ENCODE measurements at regions not wholly inside any gene's neighbourhood (a gene's known extent, or its start where the extent isn't known, plus 50 kb on each side); places are given as distances from the start of the nearest gene placed in this dataset.

- no peak for TF ChIP-seq CTCF (IDR thresholded peaks at IDR 0.05)
- no peak for TF ChIP-seq POLR2A (IDR thresholded peaks at IDR 0.05)
Observed at GRCh38 chr22:27420817-27421361, 380.7 kb downstream of the MN1 start.
